Ishikawa (cell line): ENCODE measurements at regions not wholly inside any gene's neighbourhood (a gene's known extent, or its start where the extent isn't known, plus 50 kb on each side); places are given as distances from the start of the nearest gene placed in this dataset.

Experiments used
- CEBPB ChIP-seq: IDR thresholded peaks from 2 replicates; pipeline ENCODE4 v1.6.1; 2012
- CREB1 ChIP-seq: IDR thresholded peaks from 2 replicates; pipeline ENCODE4 v1.6.1; 2012; ENCODE audit warnings: low read depth
- EGR1 ChIP-seq: IDR thresholded peaks from 2 replicates; pipeline ENCODE4 v1.6.1; 2012
- EP300 ChIP-seq: IDR thresholded peaks from 2 replicates; pipeline ENCODE4 v1.6.1; 2012; ENCODE audit warnings: borderline replicate concordance
- FOXM1 ChIP-seq: IDR thresholded peaks from 2 replicates; pipeline ENCODE4 v1.6.1; 2012; ENCODE audit warnings: low read depth, borderline replicate concordance
- MAX ChIP-seq: IDR thresholded peaks from 2 replicates; pipeline ENCODE4 v1.6.1; 2012
- NFIC ChIP-seq: IDR thresholded peaks from 2 replicates; pipeline ENCODE4 v1.6.1; 2012
- RAD21 ChIP-seq: IDR thresholded peaks from 2 replicates; pipeline ENCODE4 v1.6.1; 2012; ENCODE audit warnings: low read depth
- REST ChIP-seq: IDR thresholded peaks from 2 replicates; pipeline ENCODE4 v1.6.1; 2012; ENCODE audit warnings: low read depth, mild to moderate bottlenecking
- TAF1 ChIP-seq: IDR thresholded peaks from 2 replicates; pipeline ENCODE4 v1.6.1; 2012; ENCODE audit warnings: low read depth, mild to moderate bottlenecking
- TCF12 ChIP-seq: IDR thresholded peaks from 2 replicates; pipeline ENCODE4 v1.6.1; 2012; ENCODE audit warnings: low read depth
- TEAD4 ChIP-seq: IDR thresholded peaks from 2 replicates; pipeline ENCODE4 v1.6.1; 2012
- USF1 ChIP-seq: IDR thresholded peaks from 2 replicates; pipeline ENCODE4 v1.6.1; 2012
- YY1 ChIP-seq: IDR thresholded peaks from 2 replicates; pipeline ENCODE4 v1.6.1; 2012; ENCODE audit warnings: low read depth
- ZBTB7A ChIP-seq: IDR thresholded peaks from 2 replicates; pipeline ENCODE4 v1.6.1; 2012; ENCODE audit warnings: low read depth

- TF ChIP-seq REST (no peak), NFIC (no peak), ZBTB7A (no peak), RAD21 (no peak), TAF1 (no peak), EP300 (no peak), YY1 (no peak), USF1 (no peak), TCF12 (no peak), FOXM1 (no peak), EGR1 (no peak), CREB1 (no peak), TEAD4 (no peak), CEBPB (no peak), MAX (no peak)
Measured at GRCh38 chr11:127462065-127462344, 461.4 kb upstream of the KIRREL3 start.

- TF ChIP-seq REST (no peak), CEBPB (no peak), EGR1 (no peak), YY1 (no peak), MAX (no peak), TEAD4 (no peak), RAD21 (no peak)
Measured at GRCh38 chr11:127461241-127462064, 460.9 kb upstream of the KIRREL3 start.

- TF ChIP-seq REST (no peak), USF1 (no peak), YY1 (no peak), TAF1 (no peak), CREB1 (no peak), MAX (no peak), ZBTB7A (no peak), EP300 (no peak), FOXM1 (no peak), RAD21 (no peak), TCF12 (no peak), TEAD4 (no peak), NFIC (no peak), CEBPB (no peak), EGR1 (no peak)
Measured at GRCh38 chr11:127458561-127458960, 458.0 kb upstream of the KIRREL3 start.

GRCh38 chr11:127454856-127455255 is 454.3 kb upstream of the KIRREL3 start:
- TF ChIP-seq TEAD4, result no peak
- no peak for TF ChIP-seq YY1
- no peak for TF ChIP-seq ZBTB7A
- TF ChIP-seq NFIC, result no peak
- TF ChIP-seq REST, result no peak
- TF ChIP-seq MAX, result no peak
- no peak for TF ChIP-seq TCF12
